Osteoblast (primary cell): ENCODE measurements at regions not wholly inside any gene's neighbourhood (a gene's known extent, or its start where the extent isn't known, plus 50 kb on each side); places are given as distances from the start of the nearest gene placed in this dataset.

Source experiments
- DNase-seq: peaks from one replicate; pipeline ENCODE4 v3.0.0; 2011; ENCODE audit warnings: low spot score, mixed read lengths; ENCODE audit not compliant: insufficient read length; ENCODE audit errors: missing footprints
- H2AFZ ChIP-seq: 2 replicates; pipeline ENCODE4 v1.6.0; 2011; ENCODE audit warnings: mild to moderate bottlenecking, low read length
- H3K27ac ChIP-seq: 2 replicates; pipeline ENCODE4 v1.5.1; 2011; ENCODE audit warnings: mild to moderate bottlenecking, low read depth, low read length, moderate library complexity
- H3K27me3 ChIP-seq: 2 replicates; pipeline ENCODE4 v1.6.0; 2012; ENCODE audit warnings: mild to moderate bottlenecking, control low read depth, inconsistent platforms, low read length, moderate library complexity; ENCODE audit not compliant: insufficient read depth
- H3K36me3 ChIP-seq: 2 replicates; pipeline ENCODE4 v1.5.1; 2011; ENCODE audit warnings: mild to moderate bottlenecking, low read length, control low read depth, moderate library complexity; ENCODE audit not compliant: insufficient read depth
- H3K4me1 ChIP-seq: 2 replicates; pipeline ENCODE4 v1.5.1; 2011; ENCODE audit warnings: mild to moderate bottlenecking, low read length, control low read depth, moderate library complexity; ENCODE audit not compliant: insufficient read depth
- H3K4me2 ChIP-seq: 2 replicates; pipeline ENCODE4 v1.6.0; 2011; ENCODE audit warnings: mild to moderate bottlenecking, low read length; ENCODE audit not compliant: insufficient read depth
- H3K4me3 ChIP-seq: fragments of 200-600 bp; sonication (generic); 3 replicates; pipeline ENCODE4 v1.5.1; 2012; ENCODE audit warnings: mild to moderate bottlenecking, low read length, inconsistent platforms; ENCODE audit not compliant: insufficient read depth
- H3K79me2 ChIP-seq: 2 replicates; pipeline ENCODE4 v1.6.0; 2012; ENCODE audit warnings: mild to moderate bottlenecking, low read length, control low read depth, inconsistent platforms; ENCODE audit not compliant: insufficient read depth
- H3K9me3 ChIP-seq: 2 replicates; pipeline ENCODE4 v1.5.1; 2011; ENCODE audit warnings: low read depth, low read length, control low read depth
- H4K20me1 ChIP-seq: 2 replicates; pipeline ENCODE4 v1.6.0; 2012; ENCODE audit warnings: mild to moderate bottlenecking, low read length, control low read depth; ENCODE audit not compliant: insufficient read depth
- CTCF ChIP-seq: IDR thresholded peaks from 2 replicates; pipeline ENCODE4 v1.5.1; 2011; ENCODE audit warnings: mild to moderate bottlenecking, low read depth, low read length, moderate library complexity; ENCODE audit errors: extremely low read depth

- Histone ChIP-seq H3K79me2 (no peaks in the 10 kb centered on the region), H3K9me3 (peaks cover 2% of the 10 kb centered on the region), H3K27me3 (no peaks in the 10 kb centered on the region), H3K4me2 (no peak overlapping the region), H3K27ac (no peak overlapping the region), H2AFZ (no peak overlapping the region), H4K20me1 (no peaks in the 10 kb centered on the region), H3K4me3 (no peak overlapping the region), H3K4me1 (no peaks in the 10 kb centered on the region), H3K36me3 (no peaks in the 10 kb centered on the region)
- DNase-seq = no peak
- TF ChIP-seq CTCF = no peak
These were observed 548.1 kb upstream of the C9orf72 start for GRCh38 chr9:28121366-28121765.

GRCh38 chr9:28124917-28125316 is 551.6 kb upstream of the C9orf72 start:
- H2AFZ ChIP-seq = no peak overlapping the region
- DNase-seq = no peak

GRCh38 chr9:28127101-28127500 is 553.8 kb upstream of the C9orf72 start:
- Histone ChIP-seq H3K4me2 (no peak overlapping the region), H3K9me3 (peaks cover 2% of the 10 kb centered on the region), H3K27me3 (no peaks in the 10 kb centered on the region), H2AFZ (no peak overlapping the region), H3K27ac (no peak overlapping the region), H3K4me1 (no peaks in the 10 kb centered on the region), H3K4me3 (no peak overlapping the region), H4K20me1 (no peaks in the 10 kb centered on the region), H3K79me2 (no peaks in the 10 kb centered on the region), H3K36me3 (no peaks in the 10 kb centered on the region)
- DNase-seq = no peak
- TF ChIP-seq CTCF = no peak

More at GRCh38 chr9:28124917-28125316, 551.6 kb upstream of the C9orf72 start:
- Histone ChIP-seq H3K36me3 (no peaks in the 10 kb centered on the region), H4K20me1 (no peaks in the 10 kb centered on the region), H3K4me3 (no peak overlapping the region), H3K79me2 (no peaks in the 10 kb centered on the region), H3K9me3 (peaks cover 2% of the 10 kb centered on the region), H3K4me2 (no peak overlapping the region), H3K27me3 (no peaks in the 10 kb centered on the region), H3K27ac (no peak overlapping the region), H3K4me1 (no peaks in the 10 kb centered on the region)
- no peak for TF ChIP-seq CTCF

- no peaks in the 10 kb centered on the region for H3K79me2 ChIP-seq
- H3K27me3 ChIP-seq = no peaks in the 10 kb centered on the region
- TF ChIP-seq CTCF = no peak
- peaks cover 2% of the 10 kb centered on the region for H3K9me3 ChIP-seq
- H2AFZ ChIP-seq = no peak overlapping the region
- H4K20me1 ChIP-seq = no peaks in the 10 kb centered on the region
- H3K4me3 ChIP-seq = no peak overlapping the region
- no peak overlapping the region for H3K4me2 ChIP-seq
- no peak overlapping the region for H3K27ac ChIP-seq
- H3K36me3 ChIP-seq = no peaks in the 10 kb centered on the region
- DNase-seq = no peak
- no peaks in the 10 kb centered on the region for H3K4me1 ChIP-seq
These were observed 561.2 kb upstream of the C9orf72 start for GRCh38 chr9:28134446-28134976.
